ENCODE measurements at regions not wholly inside any gene's neighbourhood (a gene's known extent, or its start where the extent isn't known, plus 50 kb on each side); places are given as distances from the start of the nearest gene placed in this dataset.
"Not testable (repeated sequence)": the region's sequence is repeated elsewhere in the genome, so short reads cannot be mapped to it uniquely, and the experiment has no call there.

- 65% methylated on average over 2 of the region's 2 CpGs for WGBS
- H3K23ac ChIP-seq (ENCODE audit: low read length in 2 of 2); H2BK5ac ChIP-seq (ENCODE audit: low read depth, low read length, poor library complexity, severe bottlenecking); H3K9ac ChIP-seq (ENCODE audit: low read length); DNase-seq; H3K36me3 ChIP-seq (ENCODE audit: control insufficient read depth in 1 of 2, insufficient read depth in 2 of 2, low read depth in 1 of 2, low read length in 2 of 2); H2BK120ac ChIP-seq (ENCODE audit: low read depth, low read length); H2AFZ ChIP-seq (ENCODE audit: low read depth, low read length); H3K18ac ChIP-seq (ENCODE audit: low read depth in 1 of 2, low read length in 2 of 2); H3K4me2 ChIP-seq (ENCODE audit: low read length, poor library complexity, severe bottlenecking); H2AK5ac ChIP-seq (ENCODE audit: low read length, severe bottlenecking); H3K27me3 ChIP-seq (ENCODE audit: control insufficient read depth in 1 of 2, insufficient read depth in 1 of 2, low read length in 2 of 2); H3K27ac ChIP-seq (ENCODE audit: low read length, poor library complexity, severe bottlenecking); H4K8ac ChIP-seq (ENCODE audit: low read length); H3K4me1 ChIP-seq (ENCODE audit: control insufficient read depth, insufficient read depth, low read depth, low read length); H3K4me3 ChIP-seq (ENCODE audit: insufficient read depth in 1 of 2, low read depth in 1 of 2, low read length in 2 of 2); H2BK12ac ChIP-seq (ENCODE audit: low read length in 2 of 2); H3K4ac ChIP-seq (ENCODE audit: low read depth in 1 of 2, low read length in 2 of 2); H4K91ac ChIP-seq (ENCODE audit: low read length); H2BK15ac ChIP-seq (ENCODE audit: low read depth, poor library complexity, severe bottlenecking); H3K14ac ChIP-seq (ENCODE audit: low read length in 2 of 2); H3K79me1 ChIP-seq (replicated peaks; ENCODE audit: low read length, poor library complexity, severe bottlenecking): not testable (repeated sequence)
- peaks cover 15% of the 10 kb centered on the region for H3K9me3 ChIP-seq (ENCODE audit: control insufficient read depth, low read length)
Measured at GRCh38 chr2:194771394-194771793, 885.6 kb upstream of the SLC39A10 start.

- Histone ChIP-seq H2BK12ac (ENCODE audit: low read length in 2 of 2) (no peak overlapping the region), H3K18ac (ENCODE audit: low read depth in 1 of 2, low read length in 2 of 2) (no peak overlapping the region), H2BK5ac (ENCODE audit: low read depth, low read length, poor library complexity, severe bottlenecking) (no peak overlapping the region), H2AK5ac (ENCODE audit: low read length, severe bottlenecking) (no peak overlapping the region), H3K4me2 (ENCODE audit: low read length, poor library complexity, severe bottlenecking) (no peak overlapping the region), H3K9me3 (ENCODE audit: control insufficient read depth, low read length) (peaks cover 15% of the 10 kb centered on the region), H3K36me3 (ENCODE audit: control insufficient read depth in 1 of 2, insufficient read depth in 2 of 2, low read depth in 1 of 2, low read length in 2 of 2) (no peaks in the 10 kb centered on the region), H3K4me1 (ENCODE audit: control insufficient read depth, insufficient read depth, low read depth, low read length) (no peaks in the 10 kb centered on the region), H4K91ac (ENCODE audit: low read length) (no peak overlapping the region), H3K79me1 (replicated peaks; ENCODE audit: low read length, poor library complexity, severe bottlenecking) (no peaks in the 10 kb centered on the region), H4K8ac (ENCODE audit: low read length) (no peak overlapping the region), H3K27me3 (ENCODE audit: control insufficient read depth in 1 of 2, insufficient read depth in 1 of 2, low read length in 2 of 2) (no peaks in the 10 kb centered on the region), H3K23ac (ENCODE audit: low read length in 2 of 2) (no peak overlapping the region), H3K4me3 (ENCODE audit: insufficient read depth in 1 of 2, low read depth in 1 of 2, low read length in 2 of 2) (no peak overlapping the region), H3K9ac (ENCODE audit: low read length) (no peak overlapping the region), H3K27ac (ENCODE audit: low read length, poor library complexity, severe bottlenecking) (no peak overlapping the region), H3K4ac (ENCODE audit: low read depth in 1 of 2, low read length in 2 of 2) (no peak overlapping the region), H2BK15ac (ENCODE audit: low read depth, poor library complexity, severe bottlenecking) (no peak overlapping the region), H2AFZ (ENCODE audit: low read depth, low read length) (no peak overlapping the region), H2BK120ac (ENCODE audit: low read depth, low read length) (no peak overlapping the region), H3K14ac (ENCODE audit: low read length in 2 of 2) (no peak overlapping the region)
- DNase-seq, result no peak
Measured at GRCh38 chr2:194769030-194769429, 888.0 kb upstream of the SLC39A10 start.

GRCh38 chr2:194765723-194766122, 891.3 kb upstream of the SLC39A10 start:
- Histone ChIP-seq H3K9me3 (ENCODE audit: control insufficient read depth, low read length) (peaks cover 6% of the 10 kb centered on the region), H3K79me1 (replicated peaks; ENCODE audit: low read length, poor library complexity, severe bottlenecking) (no peaks in the 10 kb centered on the region), H2BK15ac (ENCODE audit: low read depth, poor library complexity, severe bottlenecking) (no peak overlapping the region), H4K91ac (ENCODE audit: low read length) (no peak overlapping the region), H3K27ac (ENCODE audit: low read length, poor library complexity, severe bottlenecking) (no peak overlapping the region), H3K9ac (ENCODE audit: low read length) (no peak overlapping the region), H3K23ac (ENCODE audit: low read length in 2 of 2) (no peak overlapping the region), H2AK5ac (ENCODE audit: low read length, severe bottlenecking) (no peak overlapping the region), H3K36me3 (ENCODE audit: control insufficient read depth in 1 of 2, insufficient read depth in 2 of 2, low read depth in 1 of 2, low read length in 2 of 2) (no peaks in the 10 kb centered on the region), H3K4ac (ENCODE audit: low read depth in 1 of 2, low read length in 2 of 2) (no peak overlapping the region), H3K27me3 (ENCODE audit: control insufficient read depth in 1 of 2, insufficient read depth in 1 of 2, low read length in 2 of 2) (no peaks in the 10 kb centered on the region), H2AFZ (ENCODE audit: low read depth, low read length) (no peak overlapping the region), H3K4me2 (ENCODE audit: low read length, poor library complexity, severe bottlenecking) (no peak overlapping the region), H3K4me1 (ENCODE audit: control insufficient read depth, insufficient read depth, low read depth, low read length) (no peaks in the 10 kb centered on the region), H2BK12ac (ENCODE audit: low read length in 2 of 2) (no peak overlapping the region), H3K14ac (ENCODE audit: low read length in 2 of 2) (no peak overlapping the region), H3K18ac (ENCODE audit: low read depth in 1 of 2, low read length in 2 of 2) (no peak overlapping the region), H4K8ac (ENCODE audit: low read length) (no peak overlapping the region), H2BK5ac (ENCODE audit: low read depth, low read length, poor library complexity, severe bottlenecking) (no peak overlapping the region), H3K4me3 (ENCODE audit: insufficient read depth in 1 of 2, low read depth in 1 of 2, low read length in 2 of 2) (no peak overlapping the region), H2BK120ac (ENCODE audit: low read depth, low read length) (no peak overlapping the region)
- WGBS, result 68% methylated on average over 2 of the region's 3 CpGs
- no peak for DNase-seq

GRCh38 chr2:194750926-194751325, 906.1 kb upstream of the SLC39A10 start:
- Histone ChIP-seq H2BK5ac (ENCODE audit: low read depth, low read length, poor library complexity, severe bottlenecking) (no peak overlapping the region), H3K4ac (ENCODE audit: low read depth in 1 of 2, low read length in 2 of 2) (no peak overlapping the region), H3K9me3 (ENCODE audit: control insufficient read depth, low read length) (no peaks in the 10 kb centered on the region), H3K36me3 (ENCODE audit: control insufficient read depth in 1 of 2, insufficient read depth in 2 of 2, low read depth in 1 of 2, low read length in 2 of 2) (no peaks in the 10 kb centered on the region), H3K79me1 (replicated peaks; ENCODE audit: low read length, poor library complexity, severe bottlenecking) (no peaks in the 10 kb centered on the region), H3K14ac (ENCODE audit: low read length in 2 of 2) (no peak overlapping the region), H3K4me3 (ENCODE audit: insufficient read depth in 1 of 2, low read depth in 1 of 2, low read length in 2 of 2) (no peak overlapping the region), H3K4me2 (ENCODE audit: low read length, poor library complexity, severe bottlenecking) (no peak overlapping the region), H3K9ac (ENCODE audit: low read length) (no peak overlapping the region), H3K27me3 (ENCODE audit: control insufficient read depth in 1 of 2, insufficient read depth in 1 of 2, low read length in 2 of 2) (no peaks in the 10 kb centered on the region), H3K18ac (ENCODE audit: low read depth in 1 of 2, low read length in 2 of 2) (no peak overlapping the region), H4K91ac (ENCODE audit: low read length) (no peak overlapping the region), H2AFZ (ENCODE audit: low read depth, low read length) (no peak overlapping the region), H2BK12ac (ENCODE audit: low read length in 2 of 2) (no peak overlapping the region), H3K4me1 (ENCODE audit: control insufficient read depth, insufficient read depth, low read depth, low read length) (no peaks in the 10 kb centered on the region), H3K23ac (ENCODE audit: low read length in 2 of 2) (no peak overlapping the region), H4K8ac (ENCODE audit: low read length) (no peak overlapping the region), H2AK5ac (ENCODE audit: low read length, severe bottlenecking) (no peak overlapping the region), H2BK15ac (ENCODE audit: low read depth, poor library complexity, severe bottlenecking) (no peak overlapping the region), H3K27ac (ENCODE audit: low read length, poor library complexity, severe bottlenecking) (no peak overlapping the region), H2BK120ac (ENCODE audit: low read depth, low read length) (no peak overlapping the region)
- WGBS, result 98% methylated on average over 2 of the region's 4 CpGs
- DNase-seq, result no peak
